WTC11 (cell line): ENCODE measurements at regions not wholly inside any gene's neighbourhood (a gene's known extent, or its start where the extent isn't known, plus 50 kb on each side); places are given as distances from the start of the nearest gene placed in this dataset.

ENCODE experiments used
- ATF1 ChIP-seq: sonication (generic); formaldehyde crosslinking; IDR thresholded peaks from 2 replicates; pipeline ENCODE4 v1.8.1; 2023; ENCODE audit warnings: mild to moderate bottlenecking, moderate library complexity, missing genetic modification reagents
- FOXJ3 ChIP-seq: sonication (generic); formaldehyde crosslinking; IDR thresholded peaks from 2 replicates; pipeline ENCODE4 v1.9.0; 2021; ENCODE audit warnings: missing genetic modification reagents, mild to moderate bottlenecking, borderline replicate concordance
- GABPB1 ChIP-seq: sonication (generic); formaldehyde crosslinking; IDR thresholded peaks from 2 replicates; pipeline ENCODE4 v1.8.1; 2023; ENCODE audit warnings: mild to moderate bottlenecking, missing genetic modification reagents
- JUN ChIP-seq: sonication (generic); formaldehyde crosslinking; IDR thresholded peaks from 2 replicates; pipeline ENCODE4 v1.8.0; 2023; ENCODE audit warnings: mild to moderate bottlenecking, missing genetic modification reagents
- MYBL2 ChIP-seq: sonication (generic); formaldehyde crosslinking; IDR thresholded peaks from 2 replicates; pipeline ENCODE4 v1.8.1; 2023; ENCODE audit warnings: mild to moderate bottlenecking, moderate library complexity, missing genetic modification reagents
- USF2 ChIP-seq: sonication (generic); formaldehyde crosslinking; IDR thresholded peaks from 2 replicates; pipeline ENCODE4 v1.8.1; 2023; ENCODE audit warnings: mild to moderate bottlenecking, missing genetic modification reagents, moderate library complexity
- ZNF512 ChIP-seq: sonication (generic); formaldehyde crosslinking; IDR thresholded peaks from 2 replicates; pipeline ENCODE4 v1.8.1; 2022; ENCODE audit warnings: missing genetic modification reagents, borderline replicate concordance
- TF ChIP-seq, protein P1 (sequence below): fragments of 200-600 bp; IDR thresholded peaks from 2 replicates; pipeline ENCODE4 v1.8.0; 2022; ENCODE audit warnings: antibody characterized with exemption
- TF ChIP-seq, protein P2 (sequence below): sonication (generic); formaldehyde crosslinking; conservative IDR thresholded peaks from 2 replicates; pipeline ENCODE4 v1.8.1; 2022; ENCODE audit warnings: mild to moderate bottlenecking, missing genetic modification reagents
- TF ChIP-seq, protein P3 (sequence below): sonication (generic); formaldehyde crosslinking; IDR thresholded peaks from 2 replicates; pipeline ENCODE4 v1.8.1; 2022; ENCODE audit warnings: low read depth, mild to moderate bottlenecking, moderate library complexity, missing genetic modification reagents, borderline replicate concordance
- TF ChIP-seq, protein P4 (sequence below): sonication (generic); formaldehyde crosslinking; IDR thresholded peaks from 2 replicates; pipeline ENCODE4 v1.8.1; 2023; ENCODE audit warnings: mild to moderate bottlenecking, moderate library complexity, missing genetic modification reagents
- TF ChIP-seq, protein P5 (sequence below): sonication (generic); formaldehyde crosslinking; IDR thresholded peaks from 2 replicates; pipeline ENCODE4 v1.8.1; 2023; ENCODE audit warnings: mild to moderate bottlenecking, missing genetic modification reagents, borderline replicate concordance
- TF ChIP-seq, protein P6 (sequence below): sonication (generic); formaldehyde crosslinking; IDR thresholded peaks from 2 replicates; pipeline ENCODE4 v1.8.1; 2023; ENCODE audit warnings: mild to moderate bottlenecking, missing genetic modification reagents
- TF ChIP-seq, protein P7 (sequence below): sonication (generic); formaldehyde crosslinking; IDR thresholded peaks from 2 replicates; pipeline ENCODE4 v1.8.1; 2022; ENCODE audit warnings: low read depth, missing genetic modification reagents, borderline replicate concordance

- TF ChIP-seq, protein P1, sequence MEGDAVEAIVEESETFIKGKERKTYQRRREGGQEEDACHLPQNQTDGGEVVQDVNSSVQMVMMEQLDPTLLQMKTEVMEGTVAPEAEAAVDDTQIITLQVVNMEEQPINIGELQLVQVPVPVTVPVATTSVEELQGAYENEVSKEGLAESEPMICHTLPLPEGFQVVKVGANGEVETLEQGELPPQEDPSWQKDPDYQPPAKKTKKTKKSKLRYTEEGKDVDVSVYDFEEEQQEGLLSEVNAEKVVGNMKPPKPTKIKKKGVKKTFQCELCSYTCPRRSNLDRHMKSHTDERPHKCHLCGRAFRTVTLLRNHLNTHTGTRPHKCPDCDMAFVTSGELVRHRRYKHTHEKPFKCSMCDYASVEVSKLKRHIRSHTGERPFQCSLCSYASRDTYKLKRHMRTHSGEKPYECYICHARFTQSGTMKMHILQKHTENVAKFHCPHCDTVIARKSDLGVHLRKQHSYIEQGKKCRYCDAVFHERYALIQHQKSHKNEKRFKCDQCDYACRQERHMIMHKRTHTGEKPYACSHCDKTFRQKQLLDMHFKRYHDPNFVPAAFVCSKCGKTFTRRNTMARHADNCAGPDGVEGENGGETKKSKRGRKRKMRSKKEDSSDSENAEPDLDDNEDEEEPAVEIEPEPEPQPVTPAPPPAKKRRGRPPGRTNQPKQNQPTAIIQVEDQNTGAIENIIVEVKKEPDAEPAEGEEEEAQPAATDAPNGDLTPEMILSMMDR: no peak
- TF ChIP-seq USF2: no peak
- TF ChIP-seq, protein P2, sequence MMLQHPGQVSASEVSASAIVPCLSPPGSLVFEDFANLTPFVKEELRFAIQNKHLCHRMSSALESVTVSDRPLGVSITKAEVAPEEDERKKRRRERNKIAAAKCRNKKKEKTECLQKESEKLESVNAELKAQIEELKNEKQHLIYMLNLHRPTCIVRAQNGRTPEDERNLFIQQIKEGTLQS (CRISPR knock-in tag): no peak
- TF ChIP-seq, protein P3, sequence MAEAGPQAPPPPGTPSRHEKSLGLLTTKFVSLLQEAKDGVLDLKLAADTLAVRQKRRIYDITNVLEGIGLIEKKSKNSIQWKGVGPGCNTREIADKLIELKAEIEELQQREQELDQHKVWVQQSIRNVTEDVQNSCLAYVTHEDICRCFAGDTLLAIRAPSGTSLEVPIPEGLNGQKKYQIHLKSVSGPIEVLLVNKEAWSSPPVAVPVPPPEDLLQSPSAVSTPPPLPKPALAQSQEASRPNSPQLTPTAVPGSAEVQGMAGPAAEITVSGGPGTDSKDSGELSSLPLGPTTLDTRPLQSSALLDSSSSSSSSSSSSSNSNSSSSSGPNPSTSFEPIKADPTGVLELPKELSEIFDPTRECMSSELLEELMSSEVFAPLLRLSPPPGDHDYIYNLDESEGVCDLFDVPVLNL (CRISPR knock-in tag): no peak
- TF ChIP-seq MYBL2 (CRISPR knock-in tag): no peak
- TF ChIP-seq, protein P4, sequence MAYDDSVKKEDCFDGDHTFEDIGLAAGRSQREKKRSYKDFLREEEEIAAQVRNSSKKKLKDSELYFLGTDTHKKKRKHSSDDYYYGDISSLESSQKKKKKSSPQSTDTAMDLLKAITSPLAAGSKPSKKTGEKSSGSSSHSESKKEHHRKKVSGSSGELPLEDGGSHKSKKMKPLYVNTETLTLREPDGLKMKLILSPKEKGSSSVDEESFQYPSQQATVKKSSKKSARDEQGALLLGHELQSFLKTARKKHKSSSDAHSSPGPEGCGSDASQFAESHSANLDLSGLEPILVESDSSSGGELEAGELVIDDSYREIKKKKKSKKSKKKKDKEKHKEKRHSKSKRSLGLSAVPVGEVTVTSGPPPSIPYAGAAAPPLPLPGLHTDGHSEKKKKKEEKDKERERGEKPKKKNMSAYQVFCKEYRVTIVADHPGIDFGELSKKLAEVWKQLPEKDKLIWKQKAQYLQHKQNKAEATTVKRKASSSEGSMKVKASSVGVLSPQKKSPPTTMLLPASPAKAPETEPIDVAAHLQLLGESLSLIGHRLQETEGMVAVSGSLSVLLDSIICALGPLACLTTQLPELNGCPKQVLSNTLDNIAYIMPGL: no peak
- TF ChIP-seq, protein P5, sequence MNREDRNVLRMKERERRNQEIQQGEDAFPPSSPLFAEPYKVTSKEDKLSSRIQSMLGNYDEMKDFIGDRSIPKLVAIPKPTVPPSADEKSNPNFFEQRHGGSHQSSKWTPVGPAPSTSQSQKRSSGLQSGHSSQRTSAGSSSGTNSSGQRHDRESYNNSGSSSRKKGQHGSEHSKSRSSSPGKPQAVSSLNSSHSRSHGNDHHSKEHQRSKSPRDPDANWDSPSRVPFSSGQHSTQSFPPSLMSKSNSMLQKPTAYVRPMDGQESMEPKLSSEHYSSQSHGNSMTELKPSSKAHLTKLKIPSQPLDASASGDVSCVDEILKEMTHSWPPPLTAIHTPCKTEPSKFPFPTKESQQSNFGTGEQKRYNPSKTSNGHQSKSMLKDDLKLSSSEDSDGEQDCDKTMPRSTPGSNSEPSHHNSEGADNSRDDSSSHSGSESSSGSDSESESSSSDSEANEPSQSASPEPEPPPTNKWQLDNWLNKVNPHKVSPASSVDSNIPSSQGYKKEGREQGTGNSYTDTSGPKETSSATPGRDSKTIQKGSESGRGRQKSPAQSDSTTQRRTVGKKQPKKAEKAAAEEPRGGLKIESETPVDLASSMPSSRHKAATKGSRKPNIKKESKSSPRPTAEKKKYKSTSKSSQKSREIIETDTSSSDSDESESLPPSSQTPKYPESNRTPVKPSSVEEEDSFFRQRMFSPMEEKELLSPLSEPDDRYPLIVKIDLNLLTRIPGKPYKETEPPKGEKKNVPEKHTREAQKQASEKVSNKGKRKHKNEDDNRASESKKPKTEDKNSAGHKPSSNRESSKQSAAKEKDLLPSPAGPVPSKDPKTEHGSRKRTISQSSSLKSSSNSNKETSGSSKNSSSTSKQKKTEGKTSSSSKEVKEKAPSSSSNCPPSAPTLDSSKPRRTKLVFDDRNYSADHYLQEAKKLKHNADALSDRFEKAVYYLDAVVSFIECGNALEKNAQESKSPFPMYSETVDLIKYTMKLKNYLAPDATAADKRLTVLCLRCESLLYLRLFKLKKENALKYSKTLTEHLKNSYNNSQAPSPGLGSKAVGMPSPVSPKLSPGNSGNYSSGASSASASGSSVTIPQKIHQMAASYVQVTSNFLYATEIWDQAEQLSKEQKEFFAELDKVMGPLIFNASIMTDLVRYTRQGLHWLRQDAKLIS (CRISPR knock-in tag): no peak
- TF ChIP-seq, protein P6, sequence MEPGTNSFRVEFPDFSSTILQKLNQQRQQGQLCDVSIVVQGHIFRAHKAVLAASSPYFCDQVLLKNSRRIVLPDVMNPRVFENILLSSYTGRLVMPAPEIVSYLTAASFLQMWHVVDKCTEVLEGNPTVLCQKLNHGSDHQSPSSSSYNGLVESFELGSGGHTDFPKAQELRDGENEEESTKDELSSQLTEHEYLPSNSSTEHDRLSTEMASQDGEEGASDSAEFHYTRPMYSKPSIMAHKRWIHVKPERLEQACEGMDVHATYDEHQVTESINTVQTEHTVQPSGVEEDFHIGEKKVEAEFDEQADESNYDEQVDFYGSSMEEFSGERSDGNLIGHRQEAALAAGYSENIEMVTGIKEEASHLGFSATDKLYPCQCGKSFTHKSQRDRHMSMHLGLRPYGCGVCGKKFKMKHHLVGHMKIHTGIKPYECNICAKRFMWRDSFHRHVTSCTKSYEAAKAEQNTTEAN (CRISPR knock-in tag): no peak
- no peak for TF ChIP-seq JUN (CRISPR knock-in tag)
- TF ChIP-seq FOXJ3: no peak
- TF ChIP-seq, protein P7, sequence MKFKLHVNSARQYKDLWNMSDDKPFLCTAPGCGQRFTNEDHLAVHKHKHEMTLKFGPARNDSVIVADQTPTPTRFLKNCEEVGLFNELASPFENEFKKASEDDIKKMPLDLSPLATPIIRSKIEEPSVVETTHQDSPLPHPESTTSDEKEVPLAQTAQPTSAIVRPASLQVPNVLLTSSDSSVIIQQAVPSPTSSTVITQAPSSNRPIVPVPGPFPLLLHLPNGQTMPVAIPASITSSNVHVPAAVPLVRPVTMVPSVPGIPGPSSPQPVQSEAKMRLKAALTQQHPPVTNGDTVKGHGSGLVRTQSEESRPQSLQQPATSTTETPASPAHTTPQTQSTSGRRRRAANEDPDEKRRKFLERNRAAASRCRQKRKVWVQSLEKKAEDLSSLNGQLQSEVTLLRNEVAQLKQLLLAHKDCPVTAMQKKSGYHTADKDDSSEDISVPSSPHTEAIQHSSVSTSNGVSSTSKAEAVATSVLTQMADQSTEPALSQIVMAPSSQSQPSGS (CRISPR knock-in tag): no peak
- TF ChIP-seq ZNF512 (CRISPR knock-in tag): no peak
- TF ChIP-seq GABPB1: no peak
- no peak for TF ChIP-seq ATF1 (CRISPR knock-in tag)
Observed at GRCh38 chr17:54678158-54678557, 222.5 kb upstream of the TOM1L1 start.
